ENCODE measurements at regions not wholly inside any gene's neighbourhood (a gene's known extent, or its start where the extent isn't known, plus 50 kb on each side); places are given as distances from the start of the nearest gene placed in this dataset.

GRCh38 chr13:86684402-86684801 is 885.2 kb upstream of the SLITRK6 start:
- no peak for TF ChIP-seq CTCF (conservative IDR thresholded peaks at IDR 0.05)
- TF ChIP-seq ZFX (IDR thresholded peaks at IDR 0.05): no peak
